A549 (cell line): ENCODE measurements at regions not wholly inside any gene's neighbourhood (a gene's known extent, or its start where the extent isn't known, plus 50 kb on each side); places are given as distances from the start of the nearest gene placed in this dataset.

ENCODE experiments used
- ATAC-seq, 2 experiments: fragments of 200-7000 bp in 1 of 2; fragments of >200 bp in 1 of 2; cut with Nextera tagmentation in 1 of 2; cut with Tn5 transposase in 1 of 2; 3 replicates each; pipeline versions ENCODE4 v1.8.0 to v1.9.1; 2018 to 2020; ENCODE audit warnings: mild to moderate bottlenecking in 1 of 2, moderate library complexity in 1 of 2
- CTCF ChIA-PET: fragments of 300-600 bp; sonication (Branson Sonifier 250); formaldehyde crosslinking; extraction: SDS; loops from one replicate; lab custom pipeline; 2021; ENCODE audit warnings: antibody characterized with exemption, inconsistent platforms; lab: Yijun Ruan, JAX
- POLR2A ChIA-PET: fragments of 350-600 bp; formaldehyde crosslinking; extraction: SDS; loops from one replicate; lab custom pipeline; 2021; ENCODE audit warnings: antibody characterized with exemption, inconsistent platforms; lab: Yijun Ruan, JAX
- DNase-seq, 2 experiments: peaks; one replicate each; pipeline versions ENCODE4 v3.0.0 to v3.0.0-alpha.2; 2011 to 2016; ENCODE audit warnings: low read depth in 1 of 2, low spot score in 1 of 2
- FAIRE-seq: peaks from 2 replicates; lab custom pipeline; 2011; peaks lifted over from hg19 to GRCh38; lab: Jason Lieb, UNC
- H3K27ac ChIP-seq, 2 experiments: fragments of >200 bp; sonication (Bioruptor Twin); formaldehyde crosslinking; 3 replicates each; pipeline ENCODE4 v1.5.1; 2016 to 2017
- H3K4me1 ChIP-seq: fragments of >200 bp; sonication (Bioruptor Twin); formaldehyde crosslinking; 3 replicates; pipeline ENCODE4 v1.6.1; 2016
- H3K4me2 ChIP-seq: fragments of >200 bp; sonication (Bioruptor Twin); formaldehyde crosslinking; 3 replicates; pipeline ENCODE4 v1.6.1; 2016
- H3K4me3 ChIP-seq: fragments of >200 bp; sonication (Bioruptor Twin); formaldehyde crosslinking; 3 replicates; pipeline ENCODE4 v1.5.1; 2016
- H3K9me3 ChIP-seq: fragments of >200 bp; sonication (Bioruptor Twin); formaldehyde crosslinking; 3 replicates; pipeline ENCODE4 v1.6.1; 2016
- EHF ChIP-seq: fragments of 250-450 bp; sonication (Bioruptor Pico); IDR thresholded peaks from 2 replicates; pipeline ENCODE4 v1.5.0; 2020; ENCODE audit warnings: mild to moderate bottlenecking
- EHMT2 ChIP-seq: fragments of 200-600 bp; sonication (generic); IDR thresholded peaks from 2 replicates; pipeline ENCODE4 v1.6.1; 2016; ENCODE audit warnings: antibody characterized with exemption, low read depth, mild to moderate bottlenecking, moderate library complexity
- FOSL2 ChIP-seq, 2 experiments: fragments of 450-650 bp in 1 of 2; fragments of >200 bp in 1 of 2; sonication (Bioruptor Twin) in 1 of 2; formaldehyde crosslinking; IDR thresholded peaks; 2 replicates each; pipeline versions ENCODE4 v1.5.0 to v1.6.1; 2016 to 2020; ENCODE audit warnings: mild to moderate bottlenecking in 1 of 2, moderate library complexity in 1 of 2
- HEYL ChIP-seq: fragments of 250-450 bp; sonication (Bioruptor Pico); IDR thresholded peaks from 2 replicates; pipeline ENCODE4 v1.8.0; 2021; ENCODE audit warnings: mild to moderate bottlenecking, moderate library complexity
- HOXB5 ChIP-seq: fragments of 250-450 bp; sonication (Bioruptor Pico); IDR thresholded peaks from 2 replicates; pipeline ENCODE4 v1.5.0; 2020; ENCODE audit warnings: mild to moderate bottlenecking, moderate library complexity
- JUN ChIP-seq, 2 experiments: fragments of >200 bp; sonication (Bioruptor Twin); formaldehyde crosslinking; IDR thresholded peaks; 2 replicates in 1 of 2; 3 replicates in 1 of 2; pipeline ENCODE4 v1.6.1; 2016 to 2017
- KDM1A ChIP-seq: fragments of 200-600 bp; sonication (generic); IDR thresholded peaks from 2 replicates; pipeline ENCODE4 v1.6.1; 2016; ENCODE audit warnings: low read depth, mild to moderate bottlenecking
- NR3C1 ChIP-seq: fragments of >200 bp; sonication (Bioruptor Twin); formaldehyde crosslinking; IDR thresholded peaks from 3 replicates; pipeline ENCODE4 v1.6.1; 2017
- PHF8 ChIP-seq: fragments of 200-600 bp; sonication (generic); IDR thresholded peaks from 2 replicates; pipeline ENCODE4 v1.6.1; 2016; ENCODE audit warnings: low read depth, mild to moderate bottlenecking, antibody characterized with exemption, moderate library complexity, borderline replicate concordance
- POLR2AphosphoS2 ChIP-seq: conservative IDR thresholded peaks from 2 replicates; pipeline ENCODE4 v1.6.1; 2012; ENCODE audit warnings: low read length, improper control_type of control experiment, inconsistent platforms
- RCOR1 ChIP-seq: fragments of 150-350 bp; IDR thresholded peaks from 2 replicates; pipeline ENCODE4 v1.6.1; 2014; ENCODE audit warnings: antibody characterized with exemption, low read length, low read depth
- RNF2 ChIP-seq: fragments of 200-600 bp; sonication (generic); IDR thresholded peaks from 2 replicates; pipeline ENCODE4 v1.6.1; 2016; ENCODE audit warnings: low read depth, mild to moderate bottlenecking, antibody characterized with exemption, moderate library complexity, borderline replicate concordance
- SMC3 ChIP-seq: fragments of >200 bp; sonication (Bioruptor Twin); formaldehyde crosslinking; IDR thresholded peaks from 3 replicates; pipeline ENCODE4 v1.6.1; 2018; ENCODE audit warnings: inconsistent platforms
- SREBF2 ChIP-seq: fragments of 450-650 bp; IDR thresholded peaks from 2 replicates; pipeline ENCODE4 v1.6.1; 2014; ENCODE audit warnings: mild to moderate bottlenecking, moderate library complexity
- TP53 ChIP-seq: fragments of 250-450 bp; sonication (Bioruptor Pico); IDR thresholded peaks from 2 replicates; pipeline ENCODE4 v1.5.0; 2021; ENCODE audit warnings: mild to moderate bottlenecking, moderate library complexity
- ZNF302 ChIP-seq: fragments of 250-450 bp; sonication (Bioruptor Pico); IDR thresholded peaks from 2 replicates; pipeline ENCODE4 v1.9.0; 2021; ENCODE audit warnings: inconsistent platforms, mild to moderate bottlenecking, moderate library complexity
- WGBS: methylation state at CpG from one replicate; pipeline ENCODE4 v1.1.6; 2017; ENCODE audit errors: missing lambda C conversion rate; 5-methylcytosine and 5-hydroxymethylcytosine counted together
- TF ChIP-seq, protein P1 (sequence below): fragments of >200 bp; sonication (Bioruptor Twin); formaldehyde crosslinking; IDR thresholded peaks from 2 replicates; pipeline ENCODE4 v1.6.1; 2016
- TF ChIP-seq, protein P2 (sequence below): IDR thresholded peaks from 2 replicates; pipeline ENCODE4 v1.6.1; 2012; ENCODE audit warnings: low read depth, borderline replicate concordance
- TF ChIP-seq, protein P3 (sequence below): fragments of >200 bp; sonication (Bioruptor Twin); formaldehyde crosslinking; IDR thresholded peaks from 3 replicates; pipeline ENCODE4 v1.5.1; 2016

DNA sequence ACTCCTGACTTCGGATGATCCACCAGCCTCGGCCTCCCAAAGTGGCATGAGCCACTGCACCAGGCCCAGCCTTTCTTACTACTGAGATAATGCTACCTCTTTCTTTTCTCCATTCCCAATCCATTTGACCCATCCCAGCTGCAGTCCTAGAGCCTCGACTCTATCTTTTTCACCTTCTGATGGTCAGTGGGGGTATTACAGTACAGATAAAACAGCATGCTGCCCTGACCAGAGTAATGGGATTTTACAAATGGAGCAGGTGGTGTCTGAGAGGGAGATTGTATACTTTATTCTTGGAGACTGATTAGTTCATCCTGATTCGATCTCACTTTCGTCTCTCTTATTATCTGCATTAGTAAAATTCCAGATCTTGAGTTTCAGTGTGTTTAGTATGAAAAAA, 238.6 kb upstream of the TNP1 start:
- no peaks in the 10 kb centered on the region for H3K9me3 ChIP-seq
- no peak for DNase-seq
- no peak overlapping the region for H3K4me2 ChIP-seq
- POLR2A ChIA-PET = no interaction called here
- FAIRE-seq = no peak
- H3K4me1 ChIP-seq = peaks cover 3% of the 10 kb centered on the region; the same call in 2 of the 3 replicates
- 0 out of 6 replicates have a peak, but pooled peaks of 1 of the 2 experiments have one; percentile 38 for ATAC-seq
- no peak overlapping the region for H3K4me3 ChIP-seq
- 68% methylated on average over 5 of the region's 5 CpGs for WGBS
- H3K27ac ChIP-seq = no peak overlapping the region
- TF ChIP-seq EHMT2 = no peak
- CTCF ChIA-PET = no interaction called here

DNA sequence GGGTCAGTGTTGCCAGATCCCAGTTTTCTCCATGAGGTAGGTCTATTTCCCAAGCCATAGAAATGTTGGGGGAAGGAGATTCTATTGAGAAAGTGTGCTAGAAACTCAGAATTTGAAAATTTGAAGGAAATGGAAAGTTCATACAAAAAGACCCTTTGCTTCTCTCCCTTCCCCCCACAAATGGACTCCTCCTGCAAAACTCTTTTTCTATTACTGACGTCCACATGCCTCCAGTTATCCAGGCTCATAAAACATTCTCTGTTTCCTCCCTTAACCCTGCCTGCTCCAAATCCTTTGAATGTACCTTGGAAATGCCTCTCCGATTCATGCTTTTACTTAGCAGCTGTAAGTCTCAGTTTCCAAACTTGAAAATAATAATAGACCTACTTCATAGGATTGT, 237.5 kb upstream of the TNP1 start:
- no peak for TF ChIP-seq POLR2AphosphoS2
- no peak for TF ChIP-seq RCOR1
- TF ChIP-seq RNF2 = no peak
- TF ChIP-seq FOSL2 (IDR thresholded peaks at IDR 0.05) = no peak
- no peak for TF ChIP-seq FOSL2 (CRISPR knock-in tag; IDR thresholded peaks at IDR 0.05)
- TF ChIP-seq EHF = no peak
- no peak for TF ChIP-seq PHF8
- TF ChIP-seq ZNF302 = no peak
- no peak for TF ChIP-seq KDM1A
- TF ChIP-seq, protein P1, sequence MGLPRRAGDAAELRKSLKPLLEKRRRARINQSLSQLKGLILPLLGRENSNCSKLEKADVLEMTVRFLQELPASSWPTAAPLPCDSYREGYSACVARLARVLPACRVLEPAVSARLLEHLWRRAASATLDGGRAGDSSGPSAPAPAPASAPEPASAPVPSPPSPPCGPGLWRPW = no peak
- no peak for TF ChIP-seq JUN (IDR thresholded peaks at IDR 0.05)
- TF ChIP-seq SREBF2 = no peak
- TF ChIP-seq, protein P2, sequence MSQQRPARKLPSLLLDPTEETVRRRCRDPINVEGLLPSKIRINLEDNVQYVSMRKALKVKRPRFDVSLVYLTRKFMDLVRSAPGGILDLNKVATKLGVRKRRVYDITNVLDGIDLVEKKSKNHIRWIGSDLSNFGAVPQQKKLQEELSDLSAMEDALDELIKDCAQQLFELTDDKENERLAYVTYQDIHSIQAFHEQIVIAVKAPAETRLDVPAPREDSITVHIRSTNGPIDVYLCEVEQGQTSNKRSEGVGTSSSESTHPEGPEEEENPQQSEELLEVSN = no peak
- H3K4me2 ChIP-seq = no peak overlapping the region
- no peak for DNase-seq
- ChIA-PET POLR2A (no interaction called here), CTCF (no interaction called here)
- 89% methylated on average over 2 of the region's 2 CpGs for WGBS
- no peak overlapping the region for H3K27ac ChIP-seq
- H3K9me3 ChIP-seq = no peaks in the 10 kb centered on the region
- no peak overlapping the region for H3K4me3 ChIP-seq
- no peak for FAIRE-seq
- H3K4me1 ChIP-seq = no peaks in the 10 kb centered on the region; the same call in 2 of the 3 replicates
- no peak for ATAC-seq

DNA sequence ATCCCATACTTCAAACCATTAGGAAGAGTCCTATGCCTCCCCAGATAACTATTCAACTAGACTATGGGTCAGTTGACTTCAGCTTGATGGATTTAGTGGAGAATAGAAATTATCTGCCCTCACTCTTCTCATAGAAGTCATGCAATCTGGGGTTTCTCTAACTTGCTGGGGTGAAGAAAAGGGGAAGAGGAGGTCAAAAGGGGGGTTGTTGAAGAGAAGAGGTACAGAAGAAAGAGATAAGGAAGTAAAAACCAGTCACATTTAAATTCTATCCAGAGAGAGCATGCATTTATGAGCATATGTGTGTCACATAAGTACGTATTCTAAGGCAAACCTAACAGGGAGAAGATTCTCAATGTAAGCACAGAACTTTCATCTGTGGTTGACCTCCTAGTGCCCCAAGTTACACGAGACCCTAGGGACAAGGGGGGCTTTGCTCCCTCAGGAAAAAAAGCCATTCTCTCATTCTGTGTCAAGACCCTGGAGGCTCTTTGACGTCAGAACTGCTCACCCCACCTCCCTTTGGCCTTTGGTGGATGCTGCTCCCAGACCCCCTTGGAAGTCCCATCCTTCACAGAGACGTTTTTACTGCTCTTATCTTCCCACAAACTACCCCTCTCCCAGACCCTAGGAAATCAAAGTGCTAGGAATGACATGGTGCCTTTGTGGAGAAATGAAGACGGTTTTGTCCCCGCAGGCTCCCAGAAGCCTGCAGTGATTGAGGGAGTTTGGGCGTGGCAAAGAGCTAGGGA, 236.8 kb upstream of the TNP1 start:
- no peaks in the 10 kb centered on the region for H3K9me3 ChIP-seq
- no peak overlapping the region for H3K4me3 ChIP-seq
- ChIA-PET CTCF (no interaction called here), POLR2A (no interaction called here)
- H3K4me1 ChIP-seq = no peaks in the 10 kb centered on the region; the same call in 2 of the 3 replicates
- 58% methylated on average over 7 of the region's 7 CpGs for WGBS
- H3K4me2 ChIP-seq = no peak overlapping the region
- ATAC-seq (no peak), FAIRE-seq (no peak), DNase-seq (no peak)
- no peak for TF ChIP-seq NR3C1
- TF ChIP-seq SMC3 = no peak
- no peak for TF ChIP-seq HEYL (CRISPR knock-in tag)
- H3K27ac ChIP-seq = no peak overlapping the region

DNA sequence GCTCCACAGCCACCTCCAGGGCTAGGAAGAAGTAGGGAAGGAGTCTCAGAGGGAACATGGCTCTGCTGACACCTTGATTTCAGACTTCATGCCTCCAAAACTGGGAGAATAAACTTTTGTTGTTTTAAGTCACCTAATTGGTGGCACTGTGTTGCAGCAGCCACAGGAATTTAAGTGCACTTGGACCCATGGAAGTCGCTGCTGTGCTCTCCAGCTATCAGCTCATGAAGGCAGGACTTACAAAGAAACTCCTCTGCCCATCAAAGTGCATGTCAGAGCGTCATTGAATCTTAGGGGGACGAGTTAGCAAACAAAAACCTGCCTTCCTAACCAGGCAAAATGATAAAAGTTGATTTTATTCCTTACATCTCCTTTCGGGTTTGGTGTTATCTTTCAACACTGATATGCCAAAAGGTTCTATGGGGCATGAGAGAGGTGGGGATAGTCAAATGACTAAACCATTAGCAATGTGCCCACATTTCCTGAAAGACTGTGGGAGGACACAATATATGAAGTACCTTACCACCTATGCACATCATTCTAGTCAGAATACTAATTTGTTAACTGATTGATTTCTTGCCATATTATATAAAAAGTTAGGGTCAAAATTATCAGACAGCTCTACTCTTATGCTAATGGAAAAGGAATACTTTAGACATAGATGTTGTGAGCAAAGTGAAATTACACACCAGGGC, 235.8 kb upstream of the TNP1 start:
- no peak for TF ChIP-seq PHF8
- no peak for TF ChIP-seq TP53
- TF ChIP-seq HOXB5 (CRISPR knock-in tag) = no peak
- TF ChIP-seq, protein P3, sequence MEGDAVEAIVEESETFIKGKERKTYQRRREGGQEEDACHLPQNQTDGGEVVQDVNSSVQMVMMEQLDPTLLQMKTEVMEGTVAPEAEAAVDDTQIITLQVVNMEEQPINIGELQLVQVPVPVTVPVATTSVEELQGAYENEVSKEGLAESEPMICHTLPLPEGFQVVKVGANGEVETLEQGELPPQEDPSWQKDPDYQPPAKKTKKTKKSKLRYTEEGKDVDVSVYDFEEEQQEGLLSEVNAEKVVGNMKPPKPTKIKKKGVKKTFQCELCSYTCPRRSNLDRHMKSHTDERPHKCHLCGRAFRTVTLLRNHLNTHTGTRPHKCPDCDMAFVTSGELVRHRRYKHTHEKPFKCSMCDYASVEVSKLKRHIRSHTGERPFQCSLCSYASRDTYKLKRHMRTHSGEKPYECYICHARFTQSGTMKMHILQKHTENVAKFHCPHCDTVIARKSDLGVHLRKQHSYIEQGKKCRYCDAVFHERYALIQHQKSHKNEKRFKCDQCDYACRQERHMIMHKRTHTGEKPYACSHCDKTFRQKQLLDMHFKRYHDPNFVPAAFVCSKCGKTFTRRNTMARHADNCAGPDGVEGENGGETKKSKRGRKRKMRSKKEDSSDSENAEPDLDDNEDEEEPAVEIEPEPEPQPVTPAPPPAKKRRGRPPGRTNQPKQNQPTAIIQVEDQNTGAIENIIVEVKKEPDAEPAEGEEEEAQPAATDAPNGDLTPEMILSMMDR = no peak
- no peak for TF ChIP-seq SREBF2
- H3K9me3 ChIP-seq = no peaks in the 10 kb centered on the region
- no peak overlapping the region for H3K4me3 ChIP-seq
- FAIRE-seq (no peak), ATAC-seq (no peak), DNase-seq (no peak)
- WGBS = 22% methylated on average over 4 of the region's 4 CpGs
- ChIA-PET POLR2A (no interaction called here), CTCF (no interaction called here)
- H3K4me1 ChIP-seq = no peaks in the 10 kb centered on the region; the same call in 2 of the 3 replicates
- H3K27ac ChIP-seq = no peak overlapping the region
- no peak overlapping the region for H3K4me2 ChIP-seq
